Rectal smooth muscle tissue (tissue), 1 donor: ENCODE measurements at regions not wholly inside any gene's neighbourhood (a gene's known extent, or its start where the extent isn't known, plus 50 kb on each side); places are given as distances from the start of the nearest gene placed in this dataset.

ENCODE experiments used
- H3K27ac ChIP-seq: one replicate; pipeline ENCODE4 v1.7.0; 2013; ENCODE audit warnings: low read depth, low read length, inconsistent platforms
- H3K27me3 ChIP-seq: one replicate; pipeline ENCODE4 v1.7.0; 2013; ENCODE audit warnings: low read length; ENCODE audit not compliant: control insufficient read depth, insufficient read depth
- H3K36me3 ChIP-seq: one replicate; pipeline ENCODE4 v1.7.0; 2013; ENCODE audit warnings: low read length; ENCODE audit not compliant: control insufficient read depth, insufficient read depth
- H3K4me1 ChIP-seq: one replicate; pipeline ENCODE4 v1.7.0; 2013; ENCODE audit warnings: low read length; ENCODE audit not compliant: control insufficient read depth, insufficient read depth
- H3K4me3 ChIP-seq: one replicate; pipeline ENCODE4 v1.7.0; 2013; ENCODE audit warnings: low read length
- H3K9ac ChIP-seq: one replicate; pipeline ENCODE4 v1.7.0; 2013; ENCODE audit warnings: low read length

DNA sequence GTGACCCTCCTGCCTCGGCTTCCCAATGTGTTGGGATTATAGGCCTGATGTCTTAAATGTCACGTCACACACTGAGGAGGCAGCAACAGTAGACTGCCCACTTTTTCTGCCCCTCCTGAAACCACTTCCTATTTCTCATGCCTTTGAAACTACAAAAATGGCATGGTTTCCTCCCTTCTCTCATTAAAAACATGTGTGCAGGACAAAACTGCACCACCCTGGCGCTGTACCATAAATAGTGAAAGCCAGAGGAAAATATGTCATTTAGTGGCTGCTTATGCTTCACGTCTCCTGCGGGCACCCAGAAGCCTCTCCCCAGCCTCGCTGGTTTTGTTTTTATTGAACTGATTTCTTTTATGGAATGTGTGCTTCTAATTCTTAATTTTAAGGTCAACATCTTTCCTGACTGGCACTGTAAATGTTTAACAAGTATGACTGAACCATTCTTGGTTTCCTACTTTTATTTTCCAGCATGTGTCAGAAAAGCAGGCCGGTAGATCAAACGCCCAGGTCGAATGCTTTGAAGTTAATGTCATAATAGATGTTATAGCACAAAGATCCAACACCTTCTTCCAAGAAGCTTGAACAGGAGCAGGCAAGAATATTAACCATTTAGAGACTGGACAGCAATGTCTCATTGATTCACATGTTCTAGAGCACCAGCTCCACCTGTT, 59.6 kb upstream of the C1orf87 start:
- H3K9ac ChIP-seq, result no peak overlapping the region
- H3K4me1 ChIP-seq, result peaks cover 4% of the 10 kb centered on the region
- H3K36me3 ChIP-seq, result no peaks in the 10 kb centered on the region
- no peak overlapping the region for H3K27ac ChIP-seq
- no peaks in the 10 kb centered on the region for H3K27me3 ChIP-seq
- no peak overlapping the region for H3K4me3 ChIP-seq

DNA sequence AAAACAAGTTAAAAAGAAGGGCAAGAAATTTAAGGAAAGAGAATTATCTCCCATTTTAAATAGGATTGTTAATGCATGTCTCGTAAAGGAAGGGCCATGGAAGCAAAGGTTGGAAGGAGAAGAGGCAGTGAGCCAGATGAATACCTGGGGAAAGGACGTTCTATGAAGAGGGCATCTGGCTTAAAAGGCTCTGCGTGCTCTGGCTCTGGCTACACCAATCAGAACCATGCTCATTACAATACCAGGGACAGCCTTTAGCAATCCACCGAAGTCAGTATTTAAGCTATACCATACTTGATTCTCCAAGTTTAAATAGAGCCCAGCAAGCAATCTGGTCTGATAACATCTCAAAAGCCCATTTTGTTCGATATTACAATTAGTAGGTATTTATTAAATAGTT, 58.5 kb upstream of the C1orf87 start:
- Histone ChIP-seq H3K27me3 (no peaks in the 10 kb centered on the region), H3K4me3 (no peak overlapping the region), H3K36me3 (no peaks in the 10 kb centered on the region), H3K9ac (no peak overlapping the region), H3K27ac (no peak overlapping the region), H3K4me1 (peaks cover 4% of the 10 kb centered on the region)

DNA sequence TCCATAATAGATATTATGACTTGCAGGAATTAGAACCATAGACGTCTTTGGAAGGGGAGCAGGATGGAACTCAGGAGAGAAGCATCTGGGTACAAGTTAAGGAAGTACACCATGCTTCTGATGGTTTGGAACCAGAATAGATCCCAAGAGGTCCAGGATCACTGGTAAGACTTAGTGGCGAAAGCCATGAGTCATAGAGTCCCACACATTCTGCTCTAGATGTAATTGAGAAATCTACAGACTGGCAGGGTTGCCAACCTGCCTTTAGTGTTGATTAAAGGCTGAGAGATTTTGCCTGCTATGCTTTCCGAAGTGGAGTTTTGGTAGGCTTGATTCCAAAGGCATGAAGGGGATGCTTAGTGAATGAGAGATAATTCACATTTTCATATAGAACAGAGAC, 57.1 kb upstream of the C1orf87 start:
- peaks cover 2% of the 10 kb centered on the region for H3K4me1 ChIP-seq
- no peak overlapping the region for H3K27ac ChIP-seq
- H3K4me3 ChIP-seq, result no peak overlapping the region
- H3K27me3 ChIP-seq, result no peaks in the 10 kb centered on the region
- no peaks in the 10 kb centered on the region for H3K36me3 ChIP-seq
- no peak overlapping the region for H3K9ac ChIP-seq

DNA sequence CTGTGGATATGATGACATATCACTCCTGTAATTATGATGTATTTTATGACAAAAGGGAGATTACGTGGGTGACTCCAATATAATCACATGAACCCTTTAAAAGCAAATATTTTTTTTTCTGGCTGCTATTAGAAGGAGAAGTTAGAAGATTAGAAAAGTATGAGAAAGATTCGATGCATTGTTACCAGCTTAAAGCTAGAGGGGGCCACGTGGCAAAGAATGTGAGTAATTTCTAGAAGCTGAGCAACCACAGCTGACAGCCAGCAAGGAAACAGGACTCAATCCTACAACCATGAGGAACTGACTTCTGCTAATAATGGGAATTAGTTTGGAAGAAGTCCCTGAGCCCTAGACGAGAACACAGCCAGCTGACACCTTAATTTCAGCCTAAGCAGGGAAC, 56.3 kb upstream of the C1orf87 start:
- H3K9ac ChIP-seq, result no peak overlapping the region
- no peaks in the 10 kb centered on the region for H3K27me3 ChIP-seq
- peaks cover 2% of the 10 kb centered on the region for H3K4me1 ChIP-seq
- H3K36me3 ChIP-seq, result no peaks in the 10 kb centered on the region
- H3K27ac ChIP-seq, result no peak overlapping the region
- no peak overlapping the region for H3K4me3 ChIP-seq

DNA sequence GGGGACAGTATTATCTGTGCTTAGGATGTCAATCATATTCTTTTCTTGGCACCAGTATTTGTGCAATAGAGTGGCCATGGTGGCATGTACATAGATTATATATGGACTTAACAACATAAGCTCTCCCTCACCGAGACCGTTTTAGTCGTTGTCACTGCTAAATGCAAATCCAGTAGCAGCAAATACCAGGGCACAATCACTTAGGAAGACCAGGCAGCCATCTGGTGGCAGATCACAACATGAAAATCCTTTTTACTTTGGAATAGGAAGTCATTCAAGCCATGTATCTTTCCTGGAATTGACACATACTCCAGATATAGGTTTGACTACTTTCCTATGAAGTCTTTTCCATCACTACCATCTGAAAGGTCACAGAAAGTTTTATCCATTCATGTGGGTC, 53.2 kb upstream of the C1orf87 start:
- H3K4me1 ChIP-seq, result no peaks in the 10 kb centered on the region
- H3K27ac ChIP-seq, result no peak overlapping the region
- no peak overlapping the region for H3K9ac ChIP-seq
- H3K36me3 ChIP-seq, result no peaks in the 10 kb centered on the region
- no peak overlapping the region for H3K4me3 ChIP-seq
- no peaks in the 10 kb centered on the region for H3K27me3 ChIP-seq
